ENCODE measurements at regions not wholly inside any gene's neighbourhood (a gene's known extent, or its start where the extent isn't known, plus 50 kb on each side); places are given as distances from the start of the nearest gene placed in this dataset.
"Not testable (repeated sequence)": the region's sequence is repeated elsewhere in the genome, so short reads cannot be mapped to it uniquely, and the experiment has no call there.

DNA sequence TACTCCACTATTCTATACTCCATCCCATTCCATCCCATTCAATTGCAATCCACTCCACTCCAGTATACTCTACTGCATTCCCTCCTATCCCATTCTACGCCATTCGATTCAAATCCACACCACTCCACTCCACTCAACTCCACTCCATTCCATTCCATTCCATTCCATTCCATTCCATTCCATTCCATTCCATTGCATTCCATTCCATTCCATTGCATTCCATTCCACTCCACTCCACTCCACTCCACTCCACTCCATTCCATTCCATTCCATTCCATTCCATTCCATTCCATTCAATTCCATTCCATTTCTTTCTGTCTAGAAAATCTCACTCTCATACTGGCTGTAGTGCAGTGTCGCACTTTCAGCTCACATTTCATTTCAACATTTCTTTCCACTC lies 1129.4 kb downstream of the TSPY10 start:
- H3K36me3 ChIP-seq (replicated peaks in 1 of 2; ENCODE audit: control insufficient read depth in 1 of 2, insufficient read depth in 2 of 2, low read length in 2 of 2); H3K4me3 ChIP-seq (replicated peaks in 1 of 3; ENCODE audit: insufficient read depth in 1 of 3, low read depth in 2 of 3, low read length in 3 of 3); H2AFZ ChIP-seq (ENCODE audit: low read length); H3K9ac ChIP-seq (ENCODE audit: insufficient read depth, low read depth, low read length); in situ Hi-C loops (cut with HindIII; ENCODE audit: extremely low pct_ligation_motif_present, low pct_unique_long_range_greater_than_20kb); POLR2A ChIA-PET; H3K4me2 ChIP-seq (ENCODE audit: low read depth, low read length); H3K79me2 ChIP-seq (ENCODE audit: insufficient read depth, low read length); FAIRE-seq; H3K4me1 ChIP-seq (ENCODE audit: insufficient read depth, low read length); H3K9me3 ChIP-seq (ENCODE audit: low read length); H4K20me1 ChIP-seq (ENCODE audit: insufficient read depth, low read length); BruUV-seq (replicated peaks); intact Hi-C loops (cut with micrococcal nuclease; ENCODE audit: unreplicated experiment); ATAC-seq; CTCF ChIA-PET (ENCODE audit: low intra/inter-chr PET ratio, low total read pairs); H3K27me3 ChIP-seq (ENCODE audit: control insufficient read depth in 1 of 2, insufficient read depth in 2 of 2, low read length in 2 of 2); DNase-seq (ENCODE audit: low spot score); H3K27ac ChIP-seq (ENCODE audit: extremely low read length, insufficient read depth, low read length): not testable (repeated sequence)
- WGBS (ENCODE audit: low lambda C conversion rate), result 23% methylated on average over 3 of the region's 3 CpGs

DNA sequence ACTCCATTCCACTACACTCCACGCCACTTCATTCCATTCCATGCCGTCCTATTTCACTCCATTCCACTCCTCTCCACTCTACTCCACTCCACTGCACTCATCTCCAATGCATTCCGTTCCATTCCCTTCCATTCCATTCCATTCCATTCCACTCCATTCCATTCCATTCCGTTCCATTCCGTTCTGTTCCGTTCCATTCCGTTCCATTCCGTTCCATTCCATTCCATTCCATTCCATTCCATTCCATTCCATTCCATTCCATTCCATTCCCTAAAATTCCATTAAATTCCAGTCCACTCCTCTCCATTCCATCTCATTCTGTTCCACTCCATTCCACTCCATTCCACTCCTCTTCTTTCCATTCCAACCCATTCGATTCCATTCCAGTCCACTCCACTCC lies 1139.1 kb downstream of the TSPY10 start:
- WGBS (ENCODE audit: low lambda C conversion rate), result 4% methylated on average over 9 of the region's 9 CpGs
- DNase-seq (ENCODE audit: low spot score) (no peak), FAIRE-seq (no peak)

More for the DNA sequence above, 1139.1 kb downstream of the TSPY10 start:
- Histone ChIP-seq H4K20me1 (ENCODE audit: insufficient read depth, low read length) (no peaks in the 10 kb centered on the region), H3K27ac (ENCODE audit: extremely low read length, insufficient read depth, low read length) (no peak overlapping the region), H3K9me3 (ENCODE audit: low read length) (peaks cover 52% of the 10 kb centered on the region), H2AFZ (ENCODE audit: low read length) (no peak overlapping the region), H3K36me3 (replicated peaks in 1 of 2; ENCODE audit: control insufficient read depth in 1 of 2, insufficient read depth in 2 of 2, low read length in 2 of 2) (no peaks in the 10 kb centered on the region), H3K4me3 (replicated peaks in 1 of 3; ENCODE audit: insufficient read depth in 1 of 3, low read depth in 2 of 3, low read length in 3 of 3) (no peak overlapping the region), H3K4me1 (ENCODE audit: insufficient read depth, low read length) (no peaks in the 10 kb centered on the region), H3K9ac (ENCODE audit: insufficient read depth, low read depth, low read length) (no peak overlapping the region), H3K79me2 (ENCODE audit: insufficient read depth, low read length) (no peaks in the 10 kb centered on the region), H3K27me3 (ENCODE audit: control insufficient read depth in 1 of 2, insufficient read depth in 2 of 2, low read length in 2 of 2) (no peaks in the 10 kb centered on the region), H3K4me2 (ENCODE audit: low read depth, low read length) (no peak overlapping the region)
- no peak for ATAC-seq
- TF ChIP-seq, protein P1, sequence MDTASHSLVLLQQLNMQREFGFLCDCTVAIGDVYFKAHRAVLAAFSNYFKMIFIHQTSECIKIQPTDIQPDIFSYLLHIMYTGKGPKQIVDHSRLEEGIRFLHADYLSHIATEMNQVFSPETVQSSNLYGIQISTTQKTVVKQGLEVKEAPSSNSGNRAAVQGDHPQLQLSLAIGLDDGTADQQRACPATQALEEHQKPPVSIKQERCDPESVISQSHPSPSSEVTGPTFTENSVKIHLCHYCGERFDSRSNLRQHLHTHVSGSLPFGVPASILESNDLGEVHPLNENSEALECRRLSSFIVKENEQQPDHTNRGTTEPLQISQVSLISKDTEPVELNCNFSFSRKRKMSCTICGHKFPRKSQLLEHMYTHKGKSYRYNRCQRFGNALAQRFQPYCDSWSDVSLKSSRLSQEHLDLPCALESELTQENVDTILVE (CRISPR knock-in tag; IDR thresholded peaks at IDR 0.05), result no peak
- TF ChIP-seq CBX2 (IDR thresholded peaks at IDR 0.05; ENCODE audit: low read depth, low read length) (no peak), CBX2 (CRISPR knock-in tag; IDR thresholded peaks at IDR 0.05; ENCODE audit: low read depth) (no peak), TGIF2 (CRISPR knock-in tag; IDR thresholded peaks at IDR 0.05) (no peak), GLI4 (CRISPR knock-in tag; IDR thresholded peaks at IDR 0.05; ENCODE audit: borderline replicate concordance) (no peak), NFE2L1 (CRISPR knock-in tag; IDR thresholded peaks at IDR 0.05; ENCODE audit: borderline replicate concordance) (no peak), FOSL1 (CRISPR knock-in tag; IDR thresholded peaks at IDR 0.05; ENCODE audit: borderline replicate concordance) (no peak), ZNF780A (CRISPR knock-in tag; IDR thresholded peaks at IDR 0.05) (no peak), ZNF746 (CRISPR knock-in tag; IDR thresholded peaks at IDR 0.05) (no peak), FOXP1 (IDR thresholded peaks at IDR 0.05) (no peak), FOXP1 (CRISPR knock-in tag; IDR thresholded peaks at IDR 0.05) (no peak), ZNF160 (CRISPR knock-in tag; IDR thresholded peaks at IDR 0.05) (no peak), DPF2 (CRISPR knock-in tag; IDR thresholded peaks at IDR 0.05; ENCODE audit: borderline replicate concordance, low read depth) (no peak), KAT2B (IDR thresholded peaks at IDR 0.05; ENCODE audit: borderline replicate concordance, low read depth, low read length) (no peak), ELF3 (CRISPR knock-in tag; IDR thresholded peaks at IDR 0.05) (no peak)
- TF ChIP-seq, protein P2, sequence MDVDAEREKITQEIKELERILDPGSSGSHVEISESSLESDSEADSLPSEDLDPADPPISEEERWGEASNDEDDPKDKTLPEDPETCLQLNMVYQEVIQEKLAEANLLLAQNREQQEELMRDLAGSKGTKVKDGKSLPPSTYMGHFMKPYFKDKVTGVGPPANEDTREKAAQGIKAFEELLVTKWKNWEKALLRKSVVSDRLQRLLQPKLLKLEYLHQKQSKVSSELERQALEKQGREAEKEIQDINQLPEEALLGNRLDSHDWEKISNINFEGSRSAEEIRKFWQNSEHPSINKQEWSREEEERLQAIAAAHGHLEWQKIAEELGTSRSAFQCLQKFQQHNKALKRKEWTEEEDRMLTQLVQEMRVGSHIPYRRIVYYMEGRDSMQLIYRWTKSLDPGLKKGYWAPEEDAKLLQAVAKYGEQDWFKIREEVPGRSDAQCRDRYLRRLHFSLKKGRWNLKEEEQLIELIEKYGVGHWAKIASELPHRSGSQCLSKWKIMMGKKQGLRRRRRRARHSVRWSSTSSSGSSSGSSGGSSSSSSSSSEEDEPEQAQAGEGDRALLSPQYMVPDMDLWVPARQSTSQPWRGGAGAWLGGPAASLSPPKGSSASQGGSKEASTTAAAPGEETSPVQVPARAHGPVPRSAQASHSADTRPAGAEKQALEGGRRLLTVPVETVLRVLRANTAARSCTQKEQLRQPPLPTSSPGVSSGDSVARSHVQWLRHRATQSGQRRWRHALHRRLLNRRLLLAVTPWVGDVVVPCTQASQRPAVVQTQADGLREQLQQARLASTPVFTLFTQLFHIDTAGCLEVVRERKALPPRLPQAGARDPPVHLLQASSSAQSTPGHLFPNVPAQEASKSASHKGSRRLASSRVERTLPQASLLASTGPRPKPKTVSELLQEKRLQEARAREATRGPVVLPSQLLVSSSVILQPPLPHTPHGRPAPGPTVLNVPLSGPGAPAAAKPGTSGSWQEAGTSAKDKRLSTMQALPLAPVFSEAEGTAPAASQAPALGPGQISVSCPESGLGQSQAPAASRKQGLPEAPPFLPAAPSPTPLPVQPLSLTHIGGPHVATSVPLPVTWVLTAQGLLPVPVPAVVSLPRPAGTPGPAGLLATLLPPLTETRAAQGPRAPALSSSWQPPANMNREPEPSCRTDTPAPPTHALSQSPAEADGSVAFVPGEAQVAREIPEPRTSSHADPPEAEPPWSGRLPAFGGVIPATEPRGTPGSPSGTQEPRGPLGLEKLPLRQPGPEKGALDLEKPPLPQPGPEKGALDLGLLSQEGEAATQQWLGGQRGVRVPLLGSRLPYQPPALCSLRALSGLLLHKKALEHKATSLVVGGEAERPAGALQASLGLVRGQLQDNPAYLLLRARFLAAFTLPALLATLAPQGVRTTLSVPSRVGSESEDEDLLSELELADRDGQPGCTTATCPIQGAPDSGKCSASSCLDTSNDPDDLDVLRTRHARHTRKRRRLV (CRISPR knock-in tag; IDR thresholded peaks at IDR 0.05), result no peak
- no TSS peak for BruUV-seq (replicated peaks)
- ChIA-PET CTCF (ENCODE audit: low intra/inter-chr PET ratio, low total read pairs) (no interaction called here), POLR2A (no interaction called here)
- in situ Hi-C loops (cut with HindIII; ENCODE audit: extremely low pct_ligation_motif_present, low pct_unique_long_range_greater_than_20kb), result no loop called here
- intact Hi-C loops (cut with micrococcal nuclease; ENCODE audit: unreplicated experiment), result no loop called here

Measured in HepG2 (cell line).